OCI-LY7 (cell line): ENCODE measurements at regions not wholly inside any gene's neighbourhood (a gene's known extent, or its start where the extent isn't known, plus 50 kb on each side); places are given as distances from the start of the nearest gene placed in this dataset.

Source experiments
- BruUV-seq: library from RNA; stranded (reverse); fragments of 400-500 nt; replicated peaks from 2 replicates; lab custom pipeline; 2021; lab: Mats Ljungman, UMichigan
- CTCF ChIA-PET: fragments of 300-600 bp; sonication (Branson Sonifier 250); formaldehyde crosslinking; loops from one replicate; lab custom pipeline; 2022; ENCODE audit warnings: antibody characterized with exemption; ENCODE audit not compliant: unreplicated experiment; lab: Charles Lee
- POLR2A ChIA-PET: fragments of 300-600 bp; sonication (Branson Sonifier 250); formaldehyde crosslinking; loops from one replicate; lab custom pipeline; 2022; ENCODE audit warnings: antibody characterized with exemption; lab: Charles Lee
- DNase-seq: peaks from one replicate; pipeline ENCODE4 v3.0.0-alpha.2; 2015; ENCODE audit warnings: low spot score
- H2AFZ ChIP-seq: fragments of 200-600 bp; sonication (generic), shearing (Covaris generic); 2 replicates; pipeline ENCODE4 v1.6.1; 2014; ENCODE audit warnings: mild to moderate bottlenecking, antibody characterized with exemption, low read length, moderate library complexity
- H3K27ac ChIP-seq: fragments of 200-600 bp; sonication (generic); 2 replicates; pipeline ENCODE4 v1.5.1; 2014; ENCODE audit warnings: mixed run types, low read depth, mild to moderate bottlenecking, moderate library complexity, low read length, inconsistent platforms; ENCODE audit not compliant: poor library complexity, severe bottlenecking
- H3K36me3 ChIP-seq: fragments of 200-600 bp; sonication (generic); 2 replicates; pipeline ENCODE4 v1.6.1; 2014; ENCODE audit warnings: mild to moderate bottlenecking, antibody characterized with exemption, low read length, moderate library complexity, mixed read lengths; ENCODE audit not compliant: insufficient read depth
- H3K4me1 ChIP-seq: fragments of 200-600 bp; sonication (generic); 2 replicates; pipeline ENCODE4 v1.5.1; 2014; ENCODE audit warnings: mild to moderate bottlenecking, low read length; ENCODE audit not compliant: insufficient read depth, poor library complexity, severe bottlenecking
- H3K4me2 ChIP-seq: fragments of 200-600 bp; sonication (generic); 2 replicates; pipeline ENCODE4 v1.6.1; 2014; ENCODE audit warnings: mild to moderate bottlenecking, low read length
- H3K4me3 ChIP-seq: fragments of 200-600 bp; sonication (generic); 2 replicates; pipeline ENCODE4 v1.5.1; 2014; ENCODE audit warnings: mild to moderate bottlenecking, low read depth, low read length; ENCODE audit not compliant: poor library complexity, severe bottlenecking
- H3K79me2 ChIP-seq: fragments of 200-600 bp; sonication (generic); 2 replicates; pipeline ENCODE4 v1.6.1; 2016; ENCODE audit warnings: low read depth, mild to moderate bottlenecking, low read length, moderate library complexity, mixed read lengths; ENCODE audit not compliant: insufficient read depth
- H3K9me2 ChIP-seq: fragments of 200-600 bp; sonication (generic); 2 replicates; pipeline ENCODE4 v1.6.1; 2016; ENCODE audit warnings: mild to moderate bottlenecking, low read length, mixed read lengths; ENCODE audit not compliant: insufficient read depth
- H3K9me3 ChIP-seq: fragments of 200-600 bp; sonication (generic); 2 replicates; pipeline ENCODE4 v1.6.1; 2014; ENCODE audit warnings: mild to moderate bottlenecking, mixed run types, low read length, mixed read lengths
- H4K20me1 ChIP-seq: fragments of 200-600 bp; sonication (generic); 2 replicates; pipeline ENCODE4 v1.6.1; 2014; ENCODE audit warnings: mild to moderate bottlenecking, antibody characterized with exemption, low read length, moderate library complexity, mixed read lengths; ENCODE audit not compliant: insufficient read depth
- EZH2phosphoT487 ChIP-seq: fragments of 200-600 bp; sonication (generic); IDR thresholded peaks from 2 replicates; pipeline ENCODE4 v1.6.1; 2018; ENCODE audit warnings: low read depth, borderline replicate concordance, mild to moderate bottlenecking, mixed run types, antibody characterized with exemption, low read length, moderate library complexity, mixed read lengths
- intact Hi-C: fragments of 100-400 bp; cut with micrococcal nuclease; formaldehyde crosslinking; loops from one replicate; pipeline ENCODE4 v1.10.0; 2022; ENCODE audit not compliant: unreplicated experiment
- TF ChIP-seq, protein P1 (sequence below): fragments of 200-600 bp; sonication (generic); conservative IDR thresholded peaks from 2 replicates; pipeline ENCODE4 v1.5.1; 2014; ENCODE audit warnings: mild to moderate bottlenecking, antibody characterized with exemption, low read length, moderate library complexity, mixed read lengths

DNA sequence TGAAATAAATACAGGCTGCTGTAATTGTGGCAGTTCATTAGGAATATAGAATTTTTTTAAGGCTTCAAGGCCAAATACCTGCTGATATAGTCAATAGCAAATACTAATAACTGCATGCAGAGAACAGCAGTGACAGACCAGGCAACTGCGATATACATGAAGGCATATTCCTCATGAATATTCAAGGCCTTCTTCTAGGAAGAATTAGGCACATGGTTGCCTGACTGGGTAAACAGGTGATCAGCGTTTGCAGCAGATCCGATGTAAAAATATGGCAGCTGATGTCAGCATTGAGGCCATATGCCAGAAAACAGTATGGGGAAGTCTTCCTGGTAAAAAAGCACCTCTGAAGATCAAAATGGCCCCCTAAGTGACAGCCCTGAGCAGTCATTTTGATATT, 629.7 kb downstream of the UQCRFS1 start:
- no TSS peak for BruUV-seq
- no peak overlapping the region for H2AFZ ChIP-seq
- no peak for TF ChIP-seq EZH2phosphoT487
- TF ChIP-seq, protein P1, sequence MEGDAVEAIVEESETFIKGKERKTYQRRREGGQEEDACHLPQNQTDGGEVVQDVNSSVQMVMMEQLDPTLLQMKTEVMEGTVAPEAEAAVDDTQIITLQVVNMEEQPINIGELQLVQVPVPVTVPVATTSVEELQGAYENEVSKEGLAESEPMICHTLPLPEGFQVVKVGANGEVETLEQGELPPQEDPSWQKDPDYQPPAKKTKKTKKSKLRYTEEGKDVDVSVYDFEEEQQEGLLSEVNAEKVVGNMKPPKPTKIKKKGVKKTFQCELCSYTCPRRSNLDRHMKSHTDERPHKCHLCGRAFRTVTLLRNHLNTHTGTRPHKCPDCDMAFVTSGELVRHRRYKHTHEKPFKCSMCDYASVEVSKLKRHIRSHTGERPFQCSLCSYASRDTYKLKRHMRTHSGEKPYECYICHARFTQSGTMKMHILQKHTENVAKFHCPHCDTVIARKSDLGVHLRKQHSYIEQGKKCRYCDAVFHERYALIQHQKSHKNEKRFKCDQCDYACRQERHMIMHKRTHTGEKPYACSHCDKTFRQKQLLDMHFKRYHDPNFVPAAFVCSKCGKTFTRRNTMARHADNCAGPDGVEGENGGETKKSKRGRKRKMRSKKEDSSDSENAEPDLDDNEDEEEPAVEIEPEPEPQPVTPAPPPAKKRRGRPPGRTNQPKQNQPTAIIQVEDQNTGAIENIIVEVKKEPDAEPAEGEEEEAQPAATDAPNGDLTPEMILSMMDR, result no peak
- CTCF ChIA-PET, result no interaction called here
- DNase-seq, result no peak
- no peaks in the 10 kb centered on the region for H3K9me2 ChIP-seq
- H3K4me2 ChIP-seq, result no peak overlapping the region
- no peak overlapping the region for H3K27ac ChIP-seq
- no peaks in the 10 kb centered on the region for H3K9me3 ChIP-seq
- no peak overlapping the region for H3K4me3 ChIP-seq
- no peaks in the 10 kb centered on the region for H3K79me2 ChIP-seq
- intact Hi-C loops, result no loop called here
- H4K20me1 ChIP-seq, result no peaks in the 10 kb centered on the region
- H3K4me1 ChIP-seq, result peaks cover 33% of the 10 kb centered on the region
- POLR2A ChIA-PET, result no interaction called here
- no peaks in the 10 kb centered on the region for H3K36me3 ChIP-seq

DNA sequence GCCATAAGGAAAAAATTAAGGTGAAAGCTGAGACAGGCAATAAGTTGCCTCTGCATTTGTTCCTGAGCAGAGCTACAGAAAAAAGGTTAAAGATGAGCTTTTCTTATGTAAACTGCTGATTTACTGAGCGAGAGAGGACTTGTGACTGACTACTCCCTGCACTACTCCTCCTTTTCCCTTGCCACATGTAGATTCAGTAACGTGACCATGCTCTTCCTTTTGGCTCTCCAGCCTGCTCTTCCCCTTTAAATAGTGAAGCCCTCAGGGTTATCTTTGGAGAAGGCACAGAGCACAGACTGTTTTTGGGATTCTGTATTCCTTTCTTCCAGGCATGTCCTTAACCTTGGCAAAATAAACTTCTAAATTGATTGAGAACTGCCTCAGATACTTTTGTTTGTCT, 630.2 kb downstream of the UQCRFS1 start:
- H3K4me3 ChIP-seq, result no peak overlapping the region
- no TSS peak for BruUV-seq
- no peaks in the 10 kb centered on the region for H3K9me2 ChIP-seq
- no peak overlapping the region for H2AFZ ChIP-seq
- ChIA-PET POLR2A (no interaction called here), CTCF (no interaction called here)
- H3K36me3 ChIP-seq, result no peaks in the 10 kb centered on the region
- DNase-seq, result no peak
- H3K79me2 ChIP-seq, result no peaks in the 10 kb centered on the region
- H3K9me3 ChIP-seq, result no peaks in the 10 kb centered on the region
- intact Hi-C loops, result no loop called here
- no peak overlapping the region for H3K4me2 ChIP-seq
- TF ChIP-seq, protein P1, result no peak
- TF ChIP-seq EZH2phosphoT487, result no peak
- no peak overlapping the region for H3K27ac ChIP-seq
- H4K20me1 ChIP-seq, result no peaks in the 10 kb centered on the region
- peaks cover 29% of the 10 kb centered on the region for H3K4me1 ChIP-seq

DNA sequence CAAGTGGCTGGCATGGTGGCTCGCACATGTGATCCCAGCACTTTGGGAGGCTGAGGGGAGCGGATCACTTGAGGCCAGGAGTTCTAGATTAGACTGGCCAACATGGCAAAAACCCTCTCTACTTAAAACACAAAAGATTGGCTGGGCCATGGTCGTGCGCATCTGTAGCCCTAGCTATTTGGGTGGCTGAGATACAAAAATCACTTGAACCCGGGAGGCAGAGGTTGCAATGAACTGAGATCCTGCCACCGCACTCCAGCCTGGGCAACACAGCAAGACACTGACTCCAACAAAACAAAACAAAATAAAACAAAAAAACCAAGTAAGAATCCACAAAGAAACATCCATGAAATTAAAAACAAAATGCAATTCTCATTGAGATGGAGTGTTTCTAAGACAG, 630.6 kb downstream of the UQCRFS1 start:
- Histone ChIP-seq H4K20me1 (no peaks in the 10 kb centered on the region), H3K79me2 (no peaks in the 10 kb centered on the region), H3K4me2 (no peak overlapping the region), H3K4me3 (no peak overlapping the region), H2AFZ (no peak overlapping the region), H3K9me2 (no peaks in the 10 kb centered on the region), H3K36me3 (no peaks in the 10 kb centered on the region), H3K27ac (no peak overlapping the region), H3K9me3 (no peaks in the 10 kb centered on the region), H3K4me1 (peaks cover 28% of the 10 kb centered on the region)
- no TSS peak for BruUV-seq
- DNase-seq, result no peak
- TF ChIP-seq, protein P1, result no peak
- no peak for TF ChIP-seq EZH2phosphoT487
- intact Hi-C loops, result no loop called here
- ChIA-PET CTCF (no interaction called here), POLR2A (no interaction called here)
